ENCODE measurements at regions not wholly inside any gene's neighbourhood (a gene's known extent, or its start where the extent isn't known, plus 50 kb on each side); places are given as distances from the start of the nearest gene placed in this dataset.

DNA sequence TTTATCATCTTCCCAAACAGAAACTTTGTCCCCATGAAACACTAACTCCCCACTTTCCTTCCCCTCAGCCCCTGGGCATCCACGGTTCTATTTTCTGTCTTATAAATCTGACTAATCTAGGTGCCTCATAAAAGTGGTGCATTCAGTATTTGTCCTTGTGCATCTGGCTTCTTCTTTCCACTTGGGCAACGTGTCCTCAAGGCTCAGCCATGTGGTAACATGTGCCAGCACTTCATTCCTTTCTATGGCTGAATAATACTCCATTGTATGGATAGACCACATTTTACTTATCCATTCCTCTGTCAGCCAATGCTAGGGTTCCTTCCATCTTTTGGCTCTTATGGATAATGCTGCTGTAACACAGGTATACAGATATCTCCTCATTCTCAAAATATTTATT, 305.0 kb upstream of the RUNX1 start:
- BruUV-seq (replicated peaks): no TSS peak
- POLR2A ChIA-PET: no interaction called here
- CTCF ChIA-PET: no interaction called here
- intact Hi-C loops (cut with micrococcal nuclease; ENCODE audit: unreplicated experiment): no loop called here
- H3K27ac ChIP-seq (ENCODE audit: low read length): no peak overlapping the region
- no peaks in the 10 kb centered on the region for H3K36me3 ChIP-seq (ENCODE audit: control insufficient read depth, insufficient read depth, low read length)
- no peaks in the 10 kb centered on the region for H3K27me3 ChIP-seq (ENCODE audit: control insufficient read depth, insufficient read depth, low read length)
- no peak for ATAC-seq
- H3K4me1 ChIP-seq (ENCODE audit: control insufficient read depth, insufficient read depth, low read length): no peaks in the 10 kb centered on the region
- no peak for DNase-seq (ENCODE audit: low read depth, low spot score)
- TF ChIP-seq POLR2AphosphoS5 (IDR thresholded peaks at IDR 0.05; ENCODE audit: low read depth, low read length): no peak
- TF ChIP-seq, protein P1, sequence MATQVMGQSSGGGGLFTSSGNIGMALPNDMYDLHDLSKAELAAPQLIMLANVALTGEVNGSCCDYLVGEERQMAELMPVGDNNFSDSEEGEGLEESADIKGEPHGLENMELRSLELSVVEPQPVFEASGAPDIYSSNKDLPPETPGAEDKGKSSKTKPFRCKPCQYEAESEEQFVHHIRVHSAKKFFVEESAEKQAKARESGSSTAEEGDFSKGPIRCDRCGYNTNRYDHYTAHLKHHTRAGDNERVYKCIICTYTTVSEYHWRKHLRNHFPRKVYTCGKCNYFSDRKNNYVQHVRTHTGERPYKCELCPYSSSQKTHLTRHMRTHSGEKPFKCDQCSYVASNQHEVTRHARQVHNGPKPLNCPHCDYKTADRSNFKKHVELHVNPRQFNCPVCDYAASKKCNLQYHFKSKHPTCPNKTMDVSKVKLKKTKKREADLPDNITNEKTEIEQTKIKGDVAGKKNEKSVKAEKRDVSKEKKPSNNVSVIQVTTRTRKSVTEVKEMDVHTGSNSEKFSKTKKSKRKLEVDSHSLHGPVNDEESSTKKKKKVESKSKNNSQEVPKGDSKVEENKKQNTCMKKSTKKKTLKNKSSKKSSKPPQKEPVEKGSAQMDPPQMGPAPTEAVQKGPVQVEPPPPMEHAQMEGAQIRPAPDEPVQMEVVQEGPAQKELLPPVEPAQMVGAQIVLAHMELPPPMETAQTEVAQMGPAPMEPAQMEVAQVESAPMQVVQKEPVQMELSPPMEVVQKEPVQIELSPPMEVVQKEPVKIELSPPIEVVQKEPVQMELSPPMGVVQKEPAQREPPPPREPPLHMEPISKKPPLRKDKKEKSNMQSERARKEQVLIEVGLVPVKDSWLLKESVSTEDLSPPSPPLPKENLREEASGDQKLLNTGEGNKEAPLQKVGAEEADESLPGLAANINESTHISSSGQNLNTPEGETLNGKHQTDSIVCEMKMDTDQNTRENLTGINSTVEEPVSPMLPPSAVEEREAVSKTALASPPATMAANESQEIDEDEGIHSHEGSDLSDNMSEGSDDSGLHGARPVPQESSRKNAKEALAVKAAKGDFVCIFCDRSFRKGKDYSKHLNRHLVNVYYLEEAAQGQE (IDR thresholded peaks at IDR 0.05; ENCODE audit: insufficient read depth in 1 of 2, low read depth in 2 of 2, low read length in 1 of 2): no peak
- TF ChIP-seq TCF7L2 (IDR thresholded peaks at IDR 0.05; ENCODE audit: low read depth, low read length): no peak
- TF ChIP-seq SIN3A (IDR thresholded peaks at IDR 0.05; ENCODE audit: borderline replicate concordance, insufficient read depth, low read depth, low read length): no peak
- TF ChIP-seq, protein P2, sequence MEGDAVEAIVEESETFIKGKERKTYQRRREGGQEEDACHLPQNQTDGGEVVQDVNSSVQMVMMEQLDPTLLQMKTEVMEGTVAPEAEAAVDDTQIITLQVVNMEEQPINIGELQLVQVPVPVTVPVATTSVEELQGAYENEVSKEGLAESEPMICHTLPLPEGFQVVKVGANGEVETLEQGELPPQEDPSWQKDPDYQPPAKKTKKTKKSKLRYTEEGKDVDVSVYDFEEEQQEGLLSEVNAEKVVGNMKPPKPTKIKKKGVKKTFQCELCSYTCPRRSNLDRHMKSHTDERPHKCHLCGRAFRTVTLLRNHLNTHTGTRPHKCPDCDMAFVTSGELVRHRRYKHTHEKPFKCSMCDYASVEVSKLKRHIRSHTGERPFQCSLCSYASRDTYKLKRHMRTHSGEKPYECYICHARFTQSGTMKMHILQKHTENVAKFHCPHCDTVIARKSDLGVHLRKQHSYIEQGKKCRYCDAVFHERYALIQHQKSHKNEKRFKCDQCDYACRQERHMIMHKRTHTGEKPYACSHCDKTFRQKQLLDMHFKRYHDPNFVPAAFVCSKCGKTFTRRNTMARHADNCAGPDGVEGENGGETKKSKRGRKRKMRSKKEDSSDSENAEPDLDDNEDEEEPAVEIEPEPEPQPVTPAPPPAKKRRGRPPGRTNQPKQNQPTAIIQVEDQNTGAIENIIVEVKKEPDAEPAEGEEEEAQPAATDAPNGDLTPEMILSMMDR (IDR thresholded peaks at IDR 0.05): no peak
- no peaks in the 10 kb centered on the region for H3K9me3 ChIP-seq (ENCODE audit: control insufficient read depth, insufficient read depth, low read depth, low read length)
- in situ Hi-C loops (cut with HindIII; ENCODE audit: low pct_unique_long_range_greater_than_20kb, low sequenced_read_pairs): no loop called here
- no peak overlapping the region for H3K4me3 ChIP-seq (ENCODE audit: low read depth in 2 of 2, low read length in 2 of 2)

DNA sequence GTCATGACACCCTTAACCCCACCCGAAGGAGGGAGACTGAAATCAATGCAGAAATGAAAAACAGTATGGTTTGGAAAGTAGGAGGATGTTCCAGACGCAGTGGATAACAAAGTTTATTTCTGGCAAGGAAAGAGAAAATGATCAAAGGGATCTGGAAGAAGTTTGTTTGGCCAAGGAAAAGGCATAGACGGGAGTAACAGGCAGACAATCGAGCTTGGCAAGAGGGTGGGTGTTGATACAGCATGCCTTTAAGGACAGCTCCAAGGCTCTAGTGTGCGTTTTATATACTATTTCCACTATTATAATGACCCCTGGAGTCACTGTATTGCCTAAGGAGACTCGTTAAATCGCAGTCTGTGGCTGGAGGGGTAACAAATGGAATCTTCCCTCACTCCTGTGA, 303.7 kb upstream of the RUNX1 start:
- ATAC-seq: no peak
- ChIA-PET POLR2A (no interaction called here), CTCF (no interaction called here)
- H3K4me1 ChIP-seq (ENCODE audit: control insufficient read depth, insufficient read depth, low read length): no peaks in the 10 kb centered on the region
- TF ChIP-seq, protein P2 (IDR thresholded peaks at IDR 0.05): no peak
- TF ChIP-seq, protein P1 (IDR thresholded peaks at IDR 0.05; ENCODE audit: insufficient read depth in 1 of 2, low read depth in 2 of 2, low read length in 1 of 2): no peak
- TF ChIP-seq SIN3A (IDR thresholded peaks at IDR 0.05; ENCODE audit: borderline replicate concordance, insufficient read depth, low read depth, low read length) (no peak), POLR2AphosphoS5 (IDR thresholded peaks at IDR 0.05; ENCODE audit: low read depth, low read length) (no peak), TCF7L2 (IDR thresholded peaks at IDR 0.05; ENCODE audit: low read depth, low read length) (no peak)
- H3K4me3 ChIP-seq (ENCODE audit: low read depth in 2 of 2, low read length in 2 of 2): no peak overlapping the region
- DNase-seq (ENCODE audit: low read depth, low spot score): no peak
- H3K36me3 ChIP-seq (ENCODE audit: control insufficient read depth, insufficient read depth, low read length): no peaks in the 10 kb centered on the region
- H3K27me3 ChIP-seq (ENCODE audit: control insufficient read depth, insufficient read depth, low read length): no peaks in the 10 kb centered on the region
- no peaks in the 10 kb centered on the region for H3K9me3 ChIP-seq (ENCODE audit: control insufficient read depth, insufficient read depth, low read depth, low read length)
- in situ Hi-C loops (cut with HindIII; ENCODE audit: low pct_unique_long_range_greater_than_20kb, low sequenced_read_pairs) (no loop called here), intact Hi-C loops (cut with micrococcal nuclease; ENCODE audit: unreplicated experiment) (no loop called here)
- BruUV-seq (replicated peaks): no TSS peak
- H3K27ac ChIP-seq (ENCODE audit: low read length): no peak overlapping the region
